Islet of Langerhans (tissue), 1 donor: ENCODE measurements at regions not wholly inside any gene's neighbourhood (a gene's known extent, or its start where the extent isn't known, plus 50 kb on each side); places are given as distances from the start of the nearest gene placed in this dataset.

Experiments
- FAIRE-seq: peaks from one replicate; lab custom pipeline; 2011; peaks lifted over from hg19 to GRCh38; lab: Jason Lieb, UNC

GRCh38 chr4:81773557-81773956, 301.9 kb upstream of the RASGEF1B start:
- no peak for FAIRE-seq

DNA sequence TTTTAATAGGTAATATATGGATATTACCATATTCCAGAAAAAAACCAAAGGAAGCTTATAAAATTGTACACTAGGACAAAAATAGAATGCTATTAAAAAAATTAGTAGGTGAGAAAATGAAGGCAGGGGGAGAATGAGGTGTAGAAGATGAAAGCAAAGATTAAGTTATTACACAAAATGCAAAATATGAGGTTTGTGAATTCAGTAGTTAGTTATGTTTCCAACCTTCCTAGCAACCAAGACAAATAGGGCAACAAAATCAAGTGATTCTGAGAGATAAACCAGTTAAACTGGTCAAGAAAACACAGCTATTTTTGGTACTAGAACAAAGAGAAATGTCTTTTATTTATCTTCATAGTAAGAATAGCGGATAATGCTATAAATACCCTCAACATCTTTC, 300.0 kb upstream of the RASGEF1B start:
- FAIRE-seq, result no peak

DNA sequence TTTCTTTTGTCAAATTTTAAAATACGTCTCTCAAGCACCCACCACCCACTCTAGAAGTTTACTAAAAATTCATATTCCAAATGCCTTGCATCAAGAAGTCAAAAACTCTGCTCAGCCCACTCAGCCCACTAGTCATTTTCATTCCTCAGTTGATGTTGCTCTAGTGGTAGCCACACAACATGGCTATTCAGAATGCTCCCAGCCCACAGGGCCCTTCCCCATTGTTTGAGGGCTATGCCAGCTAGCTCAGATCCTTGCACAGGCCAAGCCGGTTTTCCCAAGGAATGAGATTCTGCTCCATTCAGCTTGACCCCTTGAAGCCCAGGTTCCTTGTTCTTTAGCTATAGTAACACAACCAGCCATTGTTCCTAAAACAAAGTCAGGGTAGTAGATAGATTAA, 297.5 kb upstream of the RASGEF1B start:
- FAIRE-seq, result no peak

GRCh38 chr4:81758574-81759264, 287.0 kb upstream of the RASGEF1B start:
- no peak for FAIRE-seq

GRCh38 chr4:81757691-81758090, 286.0 kb upstream of the RASGEF1B start:
- no peak for FAIRE-seq

DNA sequence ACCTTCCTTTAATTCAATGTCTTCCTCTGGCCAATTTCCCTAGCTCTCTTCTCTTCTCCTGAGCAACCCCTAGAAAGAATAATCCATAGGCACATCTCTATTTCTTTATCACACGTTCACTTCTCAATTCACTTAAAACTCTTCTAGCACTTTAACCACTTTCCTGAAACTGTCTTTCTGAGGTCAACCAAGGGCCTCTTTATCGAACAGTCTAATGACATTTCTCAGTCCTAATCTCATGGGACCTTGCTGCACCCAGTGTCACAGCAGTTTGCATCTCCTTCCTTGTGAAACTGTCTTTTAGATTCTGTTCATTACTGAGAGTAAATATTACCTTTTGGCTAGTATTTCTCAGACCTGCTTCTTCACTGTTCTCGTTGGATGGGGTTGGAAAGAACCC, 285.3 kb upstream of the RASGEF1B start:
- FAIRE-seq, result no peak

- FAIRE-seq, result no peak
Measured at GRCh38 chr4:81756042-81756441, 284.3 kb upstream of the RASGEF1B start.

DNA sequence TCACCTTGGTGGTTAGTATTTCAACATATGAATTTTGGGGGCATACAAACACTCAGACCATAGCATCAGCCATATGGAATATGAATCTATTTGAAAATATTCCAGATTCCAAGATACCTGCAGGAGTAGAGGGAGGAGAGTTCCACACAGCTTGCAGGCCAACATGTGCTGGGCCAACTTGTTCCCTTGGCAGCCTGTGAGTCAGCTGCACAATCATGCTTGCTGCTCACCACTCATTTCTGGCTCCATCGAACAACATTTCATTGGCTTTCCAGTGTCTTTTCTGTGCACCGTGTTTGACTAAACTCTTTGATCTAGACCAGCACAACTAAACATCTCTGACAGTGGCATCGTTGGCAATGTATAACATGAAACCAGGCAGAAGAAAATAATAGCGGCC, 282.5 kb upstream of the RASGEF1B start:
- FAIRE-seq, result no peak

DNA sequence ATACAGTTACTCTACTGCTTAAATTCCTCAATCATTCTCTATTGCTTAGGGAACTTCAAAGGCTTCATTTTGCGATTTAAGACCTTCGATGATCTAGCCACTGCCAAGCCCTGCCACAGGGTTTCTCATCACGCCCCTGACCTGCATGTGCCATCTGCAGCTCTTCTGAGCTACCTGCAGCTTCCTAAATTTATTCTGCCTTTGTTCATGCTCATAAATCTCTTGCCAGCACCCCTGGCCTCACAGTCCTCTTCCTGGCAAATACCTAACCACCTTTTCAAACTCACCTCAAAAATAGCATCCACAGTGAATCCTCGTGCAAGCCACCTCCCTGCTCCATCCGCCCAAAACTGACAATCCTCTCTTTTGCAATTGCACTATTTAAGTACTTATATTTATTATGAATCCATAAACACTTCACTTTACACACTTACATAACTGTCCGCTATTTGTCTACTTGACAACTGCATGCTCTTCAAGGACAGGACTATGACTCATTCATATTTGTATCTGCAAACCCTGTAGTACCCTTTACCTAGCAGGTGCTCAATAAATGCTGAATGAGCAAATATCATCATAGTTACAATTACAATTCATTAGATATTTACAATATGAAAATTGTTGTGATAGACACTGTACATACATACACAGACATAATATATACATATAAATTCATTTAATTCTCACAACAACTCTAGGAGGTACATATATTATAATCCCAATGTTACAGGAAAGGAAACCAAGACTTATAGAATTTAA, 280.0 kb upstream of the RASGEF1B start:
- no peak for FAIRE-seq

DNA sequence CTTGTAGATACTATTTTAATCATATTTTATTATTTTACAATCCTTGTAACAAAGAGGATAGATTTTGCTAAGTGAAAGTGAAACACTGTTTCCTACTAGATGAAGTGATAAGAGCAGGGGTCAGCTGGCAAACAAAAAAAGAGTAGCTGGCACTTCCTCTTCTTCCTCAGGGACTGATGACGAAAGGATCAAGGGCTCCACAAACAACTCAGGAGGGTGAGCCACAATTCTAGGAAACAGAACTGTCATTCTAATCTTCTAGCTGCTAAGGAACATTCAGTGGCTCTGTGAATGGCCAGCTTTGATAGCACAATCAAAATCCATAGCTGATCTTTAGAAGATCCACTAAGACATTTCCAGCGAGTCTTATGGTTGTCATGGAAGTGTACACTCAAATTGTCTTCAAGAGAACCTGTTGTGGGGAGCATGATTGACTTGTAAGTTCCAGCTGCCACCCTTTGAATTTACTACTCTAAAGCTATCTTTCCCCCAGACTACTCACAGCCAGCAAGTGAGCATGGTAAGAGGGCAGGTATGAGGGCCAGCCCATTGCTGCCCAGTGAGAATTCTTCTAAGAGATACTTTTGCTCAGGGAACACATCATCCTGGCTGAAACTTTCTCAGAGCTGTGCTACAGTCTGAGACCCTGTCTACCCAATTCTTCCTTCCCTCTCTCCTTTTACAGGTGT, 275.7 kb upstream of the RASGEF1B start:
- peak; percentile 84 for FAIRE-seq

GRCh38 chr4:81746773-81747172, 275.1 kb upstream of the RASGEF1B start:
- no peak for FAIRE-seq

- no peak for FAIRE-seq
Measured at GRCh38 chr4:81746071-81746470, 274.4 kb upstream of the RASGEF1B start.

DNA sequence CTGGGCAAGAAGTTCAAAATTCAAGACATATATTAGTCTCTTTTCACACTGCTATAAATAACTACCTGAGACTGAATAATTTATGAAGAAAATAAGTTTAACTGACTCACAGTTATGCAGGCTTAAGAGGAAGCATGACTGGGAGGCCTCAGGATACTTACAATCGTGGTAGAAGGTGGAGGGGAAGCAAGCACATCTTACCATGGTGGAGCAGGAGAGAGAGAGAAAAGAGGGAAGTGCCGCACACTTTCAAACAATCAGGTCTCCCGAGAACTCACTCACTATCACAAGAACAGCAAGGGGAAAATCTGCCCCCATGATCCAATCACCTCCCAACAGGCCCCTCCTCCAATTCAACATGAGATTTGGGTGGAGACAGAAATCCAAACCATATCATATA, 273.3 kb upstream of the RASGEF1B start:
- FAIRE-seq, result no peak

DNA sequence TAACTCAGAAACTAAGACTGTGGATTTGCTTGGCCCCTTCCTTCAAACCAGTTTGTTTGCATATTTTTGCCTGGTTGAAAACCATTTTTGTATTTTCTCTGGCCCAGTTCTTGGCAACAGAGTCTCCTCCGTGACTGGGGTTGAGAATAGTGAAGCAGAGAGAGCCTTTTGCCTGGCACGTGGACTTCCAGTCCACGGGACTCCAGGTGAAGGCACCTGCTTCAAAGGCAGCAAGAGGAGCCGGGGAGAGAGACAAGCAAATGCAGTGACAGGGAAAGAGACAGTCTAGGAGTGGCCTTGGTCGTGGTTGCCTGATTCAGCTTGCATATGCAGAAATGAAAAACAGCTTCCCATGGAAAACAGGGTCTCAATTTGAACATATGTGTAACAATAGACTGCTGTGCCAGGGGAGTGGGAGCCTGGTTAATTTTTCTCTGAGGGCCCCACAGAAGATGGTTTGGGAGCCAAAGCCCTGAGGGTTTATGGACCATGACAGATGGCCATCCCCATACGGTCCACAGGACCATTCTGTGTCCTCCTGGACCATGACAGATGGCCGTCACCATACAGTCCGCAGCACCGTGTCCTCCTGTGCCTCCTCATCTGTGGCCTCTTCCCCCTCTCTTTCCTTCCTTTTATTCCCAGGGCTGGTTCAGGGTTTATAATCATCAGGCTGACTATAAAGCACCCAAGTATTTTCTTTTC, 272.2 kb upstream of the RASGEF1B start:
- FAIRE-seq, result no peak

DNA sequence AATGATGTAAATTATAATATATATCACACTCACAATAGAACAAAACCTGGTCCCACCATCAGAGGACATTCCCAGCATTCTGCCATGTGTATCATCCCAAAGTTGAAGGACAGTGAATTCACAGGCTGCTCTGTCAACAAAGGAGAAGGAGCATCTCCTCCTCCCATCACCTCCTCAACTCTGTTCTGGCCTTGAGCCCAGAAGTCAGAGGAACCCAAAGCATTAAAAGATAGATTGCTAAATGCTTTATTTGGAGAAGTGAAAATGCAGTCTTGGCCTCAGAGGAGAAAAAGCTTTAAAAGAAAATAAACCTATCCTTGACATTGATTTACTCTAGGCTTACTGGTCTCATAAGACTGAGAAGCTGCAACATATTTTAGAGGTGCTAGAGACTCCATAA, 268.8 kb upstream of the RASGEF1B start:
- no peak for FAIRE-seq

DNA sequence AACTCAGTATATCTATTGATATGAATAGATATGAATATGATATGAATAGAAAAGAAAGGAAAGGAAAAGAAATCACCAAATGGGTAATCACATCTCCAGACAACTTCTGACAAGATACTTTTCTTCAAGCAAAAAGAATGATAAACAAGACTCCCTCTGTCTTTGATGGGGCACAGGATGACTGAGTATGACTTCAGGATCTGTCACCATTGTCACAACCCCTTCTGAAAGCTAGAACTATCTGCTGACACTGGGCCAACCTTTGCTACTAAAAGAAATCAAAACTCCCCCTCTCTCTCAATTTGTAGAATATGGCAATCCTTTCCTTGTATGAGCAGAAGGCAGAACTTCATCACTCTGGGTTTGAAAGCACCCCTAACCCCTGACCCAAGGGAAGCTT, 267.2 kb upstream of the RASGEF1B start:
- no peak for FAIRE-seq

GRCh38 chr4:81737865-81738559, 266.3 kb upstream of the RASGEF1B start:
- no peak for FAIRE-seq

DNA sequence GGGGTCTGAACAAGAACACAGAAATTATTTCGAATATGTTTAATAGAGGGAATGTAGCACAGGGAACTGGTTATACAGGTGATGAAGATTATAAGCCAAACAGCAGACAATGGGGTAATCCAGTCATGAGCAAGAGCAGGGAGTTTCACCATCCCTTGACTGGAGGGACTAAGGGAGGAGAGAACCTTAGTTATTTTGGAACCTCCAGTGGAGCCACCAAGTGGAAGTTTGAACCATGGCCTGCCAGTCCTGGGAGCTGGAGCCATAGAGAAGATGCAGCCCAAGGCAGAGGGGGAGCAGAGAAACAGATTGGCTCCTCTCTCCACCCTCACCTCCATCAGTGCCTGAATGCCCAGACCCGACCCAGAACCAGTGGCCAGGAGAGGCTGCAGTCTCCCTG, 264.6 kb upstream of the RASGEF1B start:
- no peak for FAIRE-seq

DNA sequence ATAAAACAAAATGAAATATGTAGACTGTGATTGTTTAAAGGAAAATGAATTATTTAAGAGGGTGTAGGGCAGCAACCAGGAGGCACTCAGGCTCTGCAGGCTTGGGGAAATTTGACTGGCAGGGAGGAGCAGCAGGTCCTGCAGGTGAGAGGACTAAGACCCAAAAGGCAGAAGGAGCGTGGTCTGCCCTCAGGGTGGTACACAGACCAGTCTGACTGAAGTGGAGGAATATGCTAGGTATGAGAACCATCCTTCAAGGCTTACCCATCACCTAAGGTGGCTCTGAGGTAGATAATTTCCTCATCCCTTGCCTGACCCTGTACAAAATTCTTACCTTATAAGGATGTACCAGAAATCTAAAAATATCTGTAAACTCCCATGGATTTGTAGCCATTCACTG, 261.3 kb upstream of the RASGEF1B start:
- FAIRE-seq, result no peak

- FAIRE-seq, result no peak
Measured at GRCh38 chr4:81724925-81725329, 253.2 kb upstream of the RASGEF1B start.

GRCh38 chr4:81723927-81724587, 252.3 kb upstream of the RASGEF1B start:
- peak; percentile 68 for FAIRE-seq
